PC-9 (cell line): ENCODE measurements at regions not wholly inside any gene's neighbourhood (a gene's known extent, or its start where the extent isn't known, plus 50 kb on each side); places are given as distances from the start of the nearest gene placed in this dataset.

ENCODE experiments used
- BruUV-seq: library from RNA; stranded (reverse); fragments of 400-500 nt; replicated peaks from 2 replicates; lab custom pipeline; 2021; lab: Mats Ljungman, UMichigan
- CTCF ChIA-PET: fragments of 300-600 bp; sonication (Branson Sonifier 250); formaldehyde crosslinking; loops from one replicate; lab custom pipeline; 2022; ENCODE audit warnings: antibody characterized with exemption; lab: Charles Lee
- POLR2A ChIA-PET: fragments of 300-600 bp; sonication (Branson Sonifier 250); formaldehyde crosslinking; loops from one replicate; lab custom pipeline; 2022; ENCODE audit warnings: antibody characterized with exemption; ENCODE audit not compliant: unreplicated experiment; lab: Charles Lee
- DNase-seq, 2 experiments: peaks; one replicate each; pipeline versions ENCODE4 v3.0.0 to v3.0.0-alpha.2; 2015 to 2022; ENCODE audit warnings: mixed read lengths in 1 of 2
- H2AFZ ChIP-seq: fragments of 200-600 bp; sonication (generic); 2 replicates; pipeline ENCODE4 v1.8.1; 2017; ENCODE audit warnings: antibody characterized with exemption
- H3F3A ChIP-seq: fragments of 200-600 bp; sonication (generic); 2 replicates; pipeline ENCODE4 v1.8.1; 2017; ENCODE audit warnings: antibody characterized with exemption, mild to moderate bottlenecking, low read depth; ENCODE audit not compliant: insufficient read depth
- H3K27ac ChIP-seq: fragments of 200-600 bp; sonication (generic); 2 replicates; pipeline ENCODE4 v1.6.1; 2016; ENCODE audit warnings: mixed run types
- H3K27me3 ChIP-seq: fragments of 200-600 bp; sonication (generic); 2 replicates; pipeline ENCODE4 v1.6.1; 2016; ENCODE audit warnings: low read depth, mixed run types; ENCODE audit not compliant: insufficient read depth
- H3K36me3 ChIP-seq: fragments of 200-600 bp; sonication (generic); 2 replicates; pipeline ENCODE4 v1.6.1; 2016; ENCODE audit warnings: low read depth, mixed run types
- H3K4me1 ChIP-seq: fragments of 200-600 bp; sonication (generic); replicated peaks from 2 replicates; pipeline ENCODE4 v1.6.1; 2016; ENCODE audit warnings: mixed run types; ENCODE audit not compliant: insufficient read depth
- H3K4me2 ChIP-seq: fragments of 200-600 bp; sonication (generic); 2 replicates; pipeline ENCODE4 v1.6.1; 2017; ENCODE audit warnings: mixed run types
- H3K4me3 ChIP-seq: fragments of 200-600 bp; sonication (generic); 2 replicates; pipeline ENCODE4 v1.6.1; 2016; ENCODE audit warnings: mixed run types
- H3K79me2 ChIP-seq: fragments of 200-600 bp; sonication (generic); 2 replicates; pipeline ENCODE4 v1.6.1; 2017; ENCODE audit warnings: low read depth, mixed run types
- H3K9me2 ChIP-seq: fragments of 200-600 bp; sonication (generic); 2 replicates; pipeline ENCODE4 v1.8.1; 2017; ENCODE audit warnings: mild to moderate bottlenecking; ENCODE audit not compliant: insufficient read depth
- H3K9me3 ChIP-seq: fragments of 200-600 bp; sonication (generic); 2 replicates; pipeline ENCODE4 v1.8.1; 2016; ENCODE audit warnings: low read depth; ENCODE audit not compliant: insufficient read depth
- H4K20me1 ChIP-seq: fragments of 200-600 bp; sonication (generic); 2 replicates; pipeline ENCODE4 v1.8.1; 2017; ENCODE audit not compliant: insufficient read depth
- CTCF ChIP-seq: fragments of 200-600 bp; sonication (generic); conservative IDR thresholded peaks from 2 replicates; pipeline ENCODE4 v1.6.1; 2017; ENCODE audit warnings: mixed run types, antibody characterized with exemption, mild to moderate bottlenecking, moderate library complexity
- EZH2 ChIP-seq: fragments of 200-600 bp; sonication (generic); IDR thresholded peaks from 2 replicates; pipeline ENCODE4 v1.8.0; 2017; ENCODE audit warnings: antibody characterized with exemption, low read depth
- intact Hi-C: fragments of 100-400 bp; cut with micrococcal nuclease; formaldehyde crosslinking; loops from one replicate; pipeline ENCODE4 v1.10.0; 2022; ENCODE audit not compliant: unreplicated experiment

- Histone ChIP-seq H3F3A (0 out of 2 replicates have a peak, but pooled peaks cover 4% of the 10 kb centered on the region), H3K9me2 (no peaks in the 10 kb centered on the region), H2AFZ (no peak overlapping the region), H3K4me2 (no peak overlapping the region), H4K20me1 (no peaks in the 10 kb centered on the region), H3K36me3 (no peaks in the 10 kb centered on the region), H3K27ac (no peak overlapping the region), H3K27me3 (no peaks in the 10 kb centered on the region), H3K79me2 (no peaks in the 10 kb centered on the region), H3K4me3 (no peak overlapping the region), H3K9me3 (no peaks in the 10 kb centered on the region), H3K4me1 (peaks cover 12% of the 10 kb centered on the region)
- no TSS peak for BruUV-seq
- no peak for TF ChIP-seq EZH2
- TF ChIP-seq CTCF: no peak
- intact Hi-C loops: no loop called here
- no peak for DNase-seq
- POLR2A ChIA-PET: no interaction called here
- CTCF ChIA-PET: no interaction called here
Measured at GRCh38 chr16:35746963-35747657, 2287.7 kb downstream of the TP53TG3F start.

GRCh38 chr16:35747658-35748455 lies 2288.4 kb downstream of the TP53TG3F start:
- POLR2A ChIA-PET: no interaction called here
- Histone ChIP-seq H3F3A (0 out of 2 replicates have a peak, but pooled peaks cover 4% of the 10 kb centered on the region), H3K27me3 (no peaks in the 10 kb centered on the region), H2AFZ (no peak overlapping the region), H4K20me1 (no peaks in the 10 kb centered on the region), H3K79me2 (no peaks in the 10 kb centered on the region), H3K9me3 (no peaks in the 10 kb centered on the region), H3K4me1 (peaks cover 12% of the 10 kb centered on the region), H3K27ac (no peak overlapping the region), H3K4me2 (no peak overlapping the region), H3K36me3 (no peaks in the 10 kb centered on the region), H3K4me3 (no peak overlapping the region), H3K9me2 (no peaks in the 10 kb centered on the region)
- CTCF ChIA-PET: no interaction called here
- intact Hi-C loops: no loop called here
- no peak for DNase-seq
- BruUV-seq: no TSS peak
- TF ChIP-seq EZH2: no peak
- TF ChIP-seq CTCF: no peak

- 0 out of 2 replicates have a peak, but pooled peaks cover 4% of the 10 kb centered on the region for H3F3A ChIP-seq
- no peak overlapping the region for H3K4me2 ChIP-seq
- intact Hi-C loops: no loop called here
- CTCF ChIA-PET: interaction anchor here (0.6 kb wide), 1 partner anchor 17 kb away, joined by 3 read pairs; no protein-coding TSS in a partner anchor
- no peaks in the 10 kb centered on the region for H3K9me2 ChIP-seq
- no peak overlapping the region for H3K4me3 ChIP-seq
- H3K36me3 ChIP-seq: no peaks in the 10 kb centered on the region
- no peaks in the 10 kb centered on the region for H3K9me3 ChIP-seq
- H3K27me3 ChIP-seq: no peaks in the 10 kb centered on the region
- no peak for TF ChIP-seq CTCF
- TF ChIP-seq EZH2: no peak
- H2AFZ ChIP-seq: no peak overlapping the region
- no peaks in the 10 kb centered on the region for H4K20me1 ChIP-seq
- no peak for DNase-seq
- no peak overlapping the region for H3K27ac ChIP-seq
- no peaks in the 10 kb centered on the region for H3K79me2 ChIP-seq
- POLR2A ChIA-PET: no interaction called here
- BruUV-seq: no TSS peak
- peaks cover 12% of the 10 kb centered on the region for H3K4me1 ChIP-seq
Measured at GRCh38 chr16:35748621-35749252, 2289.3 kb downstream of the TP53TG3F start.
